OCI-LY3 (cell line): ENCODE measurements at regions not wholly inside any gene's neighbourhood (a gene's known extent, or its start where the extent isn't known, plus 50 kb on each side); places are given as distances from the start of the nearest gene placed in this dataset.

Source experiments
- H2AFZ ChIP-seq: fragments of 200-600, 300-600 bp; shearing (Covaris generic); 2 replicates; pipeline ENCODE4 v1.6.0; 2014; ENCODE audit warnings: antibody characterized with exemption, low read depth, low read length
- H3K27ac ChIP-seq: fragments of 200-600, 300-600 bp; sonication (generic); 2 replicates; pipeline ENCODE4 v1.5.1; 2014; ENCODE audit warnings: mild to moderate bottlenecking, low read length, moderate library complexity, mixed read lengths
- H3K27me3 ChIP-seq: fragments of 200-600, 300-600 bp; sonication (generic); 2 replicates; pipeline ENCODE4 v1.6.1; 2014; ENCODE audit warnings: low read depth, low read length, mixed read lengths
- H3K36me3 ChIP-seq: fragments of 200-600, 300-600 bp; sonication (generic); replicated peaks from 2 replicates; pipeline ENCODE3; 2014; ENCODE audit warnings: low read depth, low read length, mixed read lengths
- H3K4me1 ChIP-seq: fragments of 300-600, 200-600 bp; sonication (generic); 2 replicates; pipeline ENCODE4 v1.6.1; 2014; ENCODE audit warnings: low read length, mixed read lengths
- H3K4me2 ChIP-seq: fragments of 200-600, 300-600 bp; sonication (generic); 2 replicates; pipeline ENCODE4 v1.6.1; 2014; ENCODE audit warnings: low read length, mixed read lengths
- H3K4me3 ChIP-seq: fragments of 300-600, 200-600 bp; sonication (generic); 2 replicates; pipeline ENCODE4 v1.5.1; 2014; ENCODE audit warnings: antibody characterized with exemption, mild to moderate bottlenecking, low read length, moderate library complexity
- H3K79me2 ChIP-seq: fragments of 300-600, 200-600 bp; shearing (Covaris generic); 2 replicates; pipeline ENCODE4 v1.6.1; 2014; ENCODE audit warnings: mild to moderate bottlenecking, low read length, mixed read lengths
- H3K9ac ChIP-seq: fragments of 300-600, 200-600 bp; shearing (Covaris generic); 2 replicates; pipeline ENCODE4 v1.6.0; 2014; ENCODE audit warnings: mild to moderate bottlenecking, low read length, moderate library complexity
- H3K9me3 ChIP-seq: fragments of 200-600, 300-600 bp; shearing (Covaris generic); 2 replicates; pipeline ENCODE4 v1.6.1; 2014; ENCODE audit warnings: low read length, mixed read lengths; ENCODE audit not compliant: insufficient read depth
- H4K20me1 ChIP-seq: fragments of 200-600, 300-600 bp; sonication (generic); 2 replicates; pipeline ENCODE4 v1.6.1; 2016; ENCODE audit warnings: low read length, mixed read lengths; ENCODE audit not compliant: insufficient read depth
- CTCF ChIP-seq: fragments of 200-600, 300-600 bp; sonication (generic); IDR thresholded peaks from 2 replicates; pipeline ENCODE4 v1.5.1; 2014; ENCODE audit warnings: antibody characterized with exemption, low read length, low read depth
- EZH2phosphoT487 ChIP-seq: fragments of 200-600 bp; shearing (Covaris generic); IDR thresholded peaks from 2 replicates; pipeline ENCODE4 v1.6.1; 2018; ENCODE audit warnings: antibody characterized with exemption, mixed run types, low read depth

GRCh38 chr13:72590091-72590740, 137.2 kb downstream of the MZT1 start:
- Histone ChIP-seq H3K4me1 (no peaks in the 10 kb centered on the region), H4K20me1 (no peaks in the 10 kb centered on the region), H3K27me3 (no peaks in the 10 kb centered on the region), H3K79me2 (no peaks in the 10 kb centered on the region), H3K4me3 (no peak overlapping the region), H3K27ac (no peak overlapping the region), H3K4me2 (no peak overlapping the region), H3K9ac (no peak overlapping the region), H2AFZ (no peak overlapping the region), H3K36me3 (no peaks in the 10 kb centered on the region), H3K9me3 (no peaks in the 10 kb centered on the region)
- TF ChIP-seq EZH2phosphoT487 (no peak), CTCF (no peak)

- TF ChIP-seq EZH2phosphoT487 (no peak), CTCF (no peak)
- Histone ChIP-seq H3K9me3 (no peaks in the 10 kb centered on the region), H4K20me1 (no peaks in the 10 kb centered on the region), H3K4me2 (no peak overlapping the region), H2AFZ (no peak overlapping the region), H3K79me2 (no peaks in the 10 kb centered on the region), H3K36me3 (no peaks in the 10 kb centered on the region), H3K9ac (no peak overlapping the region), H3K27me3 (no peaks in the 10 kb centered on the region), H3K4me1 (no peaks in the 10 kb centered on the region), H3K27ac (no peak overlapping the region), H3K4me3 (no peak overlapping the region)
Measured at GRCh38 chr13:72586518-72586917, 140.9 kb downstream of the MZT1 start.

- no peak overlapping the region for H3K9ac ChIP-seq
- H3K79me2 ChIP-seq = no peaks in the 10 kb centered on the region
- no peaks in the 10 kb centered on the region for H3K4me1 ChIP-seq
- no peak for TF ChIP-seq EZH2phosphoT487
- no peak for TF ChIP-seq CTCF
- no peaks in the 10 kb centered on the region for H3K9me3 ChIP-seq
- no peak overlapping the region for H3K4me2 ChIP-seq
- H4K20me1 ChIP-seq = no peaks in the 10 kb centered on the region
- H3K36me3 ChIP-seq = no peaks in the 10 kb centered on the region
- H2AFZ ChIP-seq = no peak overlapping the region
- no peak overlapping the region for H3K27ac ChIP-seq
- no peaks in the 10 kb centered on the region for H3K27me3 ChIP-seq
- H3K4me3 ChIP-seq = no peak overlapping the region
Measured at GRCh38 chr13:72585254-72585653, 142.2 kb downstream of the MZT1 start.

GRCh38 chr13:72571191-72571590, 156.2 kb downstream of the MZT1 start:
- Histone ChIP-seq H3K4me3 (no peak overlapping the region), H3K36me3 (peaks cover under 1% of the 10 kb centered on the region), H3K27ac (no peak overlapping the region), H3K9me3 (no peaks in the 10 kb centered on the region), H4K20me1 (no peaks in the 10 kb centered on the region), H3K9ac (no peak overlapping the region), H3K4me2 (no peak overlapping the region), H3K4me1 (no peaks in the 10 kb centered on the region), H3K27me3 (no peaks in the 10 kb centered on the region), H2AFZ (no peak overlapping the region), H3K79me2 (no peaks in the 10 kb centered on the region)
- no peak for TF ChIP-seq CTCF
- no peak for TF ChIP-seq EZH2phosphoT487
